NT2/D1 (cell line): ENCODE measurements at regions not wholly inside any gene's neighbourhood (a gene's known extent, or its start where the extent isn't known, plus 50 kb on each side); places are given as distances from the start of the nearest gene placed in this dataset.

Experiments used
- SUZ12 ChIP-seq: IDR thresholded peaks from 2 replicates; pipeline ENCODE4 v1.6.1; 2011; ENCODE audit not compliant: insufficient read length, insufficient read depth; ENCODE audit errors: extremely low read depth
- YY1 ChIP-seq: IDR thresholded peaks from 2 replicates; pipeline ENCODE4 v1.6.1; 2011; ENCODE audit not compliant: insufficient read length, insufficient read depth

- TF ChIP-seq YY1: no peak
- TF ChIP-seq SUZ12: no peak
These were observed 199.3 kb upstream of the CDH6 start for GRCh38 chr5:30994176-30994575.
